GM19023 (cell line): ENCODE measurements at regions not wholly inside any gene's neighbourhood (a gene's known extent, or its start where the extent isn't known, plus 50 kb on each side); places are given as distances from the start of the nearest gene placed in this dataset.
"Not testable (repeated sequence)": the region's sequence is repeated elsewhere in the genome, so short reads cannot be mapped to it uniquely, and the experiment has no call there.

Experiments
- ATAC-seq: cut with Tn5 transposase; IDR thresholded peaks from one replicate; pipeline ENCODE4 v1.9.1; 2021; ENCODE audit warnings: mild to moderate bottlenecking, moderate library complexity; ENCODE audit not compliant: unreplicated experiment

DNA sequence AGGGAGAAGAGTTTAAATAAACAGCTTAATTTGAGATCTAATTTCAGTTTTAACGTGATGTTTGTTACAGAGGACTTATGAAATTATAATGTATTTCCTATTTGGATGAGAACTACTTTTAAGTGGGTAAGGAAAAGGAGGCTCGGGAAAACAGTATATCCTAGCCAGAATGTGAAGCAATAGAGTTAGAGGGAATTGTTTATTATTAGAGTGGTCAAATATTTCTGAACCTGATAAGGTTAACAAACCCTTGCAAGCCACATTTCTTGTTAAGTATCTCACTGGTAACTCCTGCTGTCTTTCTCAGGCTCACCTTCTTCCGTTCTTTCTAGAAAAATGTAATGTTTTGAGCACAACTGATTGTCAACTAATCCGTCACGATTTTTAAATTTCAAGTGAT, 335.1 kb upstream of the MBL2 start:
- no peak for ATAC-seq

DNA sequence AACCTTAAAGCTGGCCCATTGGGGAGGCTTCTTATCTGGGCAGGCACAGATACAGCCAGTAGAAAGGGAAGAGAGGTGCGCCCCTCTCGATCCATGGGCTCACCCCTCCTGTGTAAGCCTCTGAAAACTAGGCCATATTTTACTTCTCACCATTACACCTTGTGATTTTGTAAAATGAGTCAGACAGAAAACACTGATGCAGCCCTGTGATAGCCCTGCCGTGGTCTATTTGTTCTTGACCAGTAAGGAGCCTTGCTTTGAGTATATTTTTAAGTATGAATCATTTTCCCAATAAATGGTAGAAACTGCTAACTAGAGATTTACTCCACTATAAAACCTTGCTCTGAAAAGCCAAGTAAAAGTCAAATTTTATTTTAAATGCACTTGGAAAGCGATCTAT, 329.8 kb upstream of the MBL2 start:
- ATAC-seq: no peak

DNA sequence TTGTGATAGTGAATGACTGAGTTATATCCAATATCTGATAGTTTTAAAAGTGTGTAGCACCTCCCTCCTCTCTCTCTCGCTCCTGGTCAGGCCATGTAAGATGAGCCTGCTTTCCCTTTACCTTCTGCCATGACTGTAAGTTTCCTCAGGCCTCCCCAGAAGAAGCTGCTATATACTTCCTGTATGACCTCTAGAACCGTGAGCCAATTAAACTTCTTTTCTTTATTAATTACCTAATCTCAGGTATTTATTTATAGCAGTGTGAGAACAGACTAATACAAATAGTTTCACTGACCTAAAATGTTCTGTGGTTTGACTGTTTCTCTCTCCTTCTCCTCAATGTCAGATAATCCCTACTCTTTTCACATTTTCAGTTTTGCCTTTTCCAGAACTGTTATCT, 321.3 kb upstream of the MBL2 start:
- ATAC-seq: no peak

DNA sequence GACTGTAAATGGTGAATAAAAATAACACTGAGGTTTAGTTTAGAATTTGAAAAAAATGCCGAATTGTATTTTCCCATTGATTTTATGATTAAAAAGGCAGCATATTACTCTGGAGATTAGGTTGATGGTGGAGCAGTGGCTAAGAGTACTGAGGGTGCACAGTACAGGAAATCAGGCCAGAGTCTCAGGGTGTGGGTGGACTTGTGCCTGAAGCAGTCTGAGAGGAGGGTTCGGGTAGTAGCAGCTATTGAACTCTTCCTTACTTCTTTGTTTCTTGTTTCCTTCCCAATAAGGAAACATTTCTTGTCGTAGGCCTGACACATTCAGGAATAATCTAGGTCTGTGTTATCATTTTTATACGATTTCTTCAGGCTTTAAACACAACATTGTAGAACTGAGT, 319.0 kb upstream of the MBL2 start:
- ATAC-seq: no peak

DNA sequence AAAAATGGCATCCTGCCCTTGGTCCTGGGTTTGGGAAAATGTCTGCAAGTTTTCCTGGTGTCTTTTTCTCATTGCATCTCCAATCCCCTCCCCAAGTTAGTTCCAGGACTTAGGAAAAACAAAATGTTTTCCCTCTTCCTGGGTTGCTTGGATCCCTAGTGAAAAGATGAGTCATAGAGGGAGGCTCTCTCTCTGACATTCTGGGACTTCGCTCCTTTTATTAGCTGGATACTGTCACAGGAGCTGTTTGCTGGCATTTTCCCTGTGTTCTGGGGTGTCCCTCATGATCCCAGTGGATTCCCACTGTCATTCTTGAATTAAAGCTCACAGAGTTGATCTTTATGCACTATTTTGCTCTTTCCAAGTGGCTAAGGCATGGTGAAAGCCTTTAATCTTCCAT, 316.4 kb upstream of the MBL2 start:
- ATAC-seq: no peak

DNA sequence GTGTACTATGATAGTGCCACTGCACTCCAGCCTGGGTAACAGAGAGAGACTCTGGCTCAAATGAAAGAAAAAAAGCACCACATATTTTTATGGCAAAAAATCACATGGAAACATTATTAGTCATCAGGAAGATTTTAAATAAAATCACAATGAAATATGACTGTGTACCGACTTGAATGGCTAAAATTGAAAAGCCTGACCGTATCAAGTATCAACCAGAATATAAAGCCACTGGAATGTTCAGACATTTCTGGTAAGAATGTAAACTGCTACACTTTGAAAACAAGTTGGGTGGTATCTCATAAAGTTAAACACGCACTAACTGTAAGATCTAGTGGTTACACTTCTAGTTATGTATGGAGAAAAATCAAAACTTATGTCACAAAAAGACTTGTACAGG, 306.7 kb upstream of the MBL2 start:
- ATAC-seq: no peak

DNA sequence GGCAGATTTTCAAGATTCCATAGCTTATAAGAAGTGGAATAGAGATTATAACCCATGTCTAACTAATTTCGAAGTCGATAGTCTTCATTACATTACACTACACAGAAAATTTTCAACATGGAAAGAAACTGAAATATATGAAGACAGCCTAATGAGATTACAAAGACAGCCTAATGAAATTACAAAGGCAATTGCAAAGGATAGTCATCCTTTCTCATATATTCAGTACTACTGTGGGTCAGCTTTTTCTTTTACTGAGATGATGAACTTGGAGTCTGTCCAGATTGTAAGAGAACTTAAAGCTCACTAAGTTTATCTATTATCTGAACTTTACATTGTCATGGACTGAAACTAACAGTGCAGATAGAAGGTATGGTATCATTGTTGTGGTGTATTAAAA, 304.4 kb upstream of the MBL2 start:
- no peak for ATAC-seq

DNA sequence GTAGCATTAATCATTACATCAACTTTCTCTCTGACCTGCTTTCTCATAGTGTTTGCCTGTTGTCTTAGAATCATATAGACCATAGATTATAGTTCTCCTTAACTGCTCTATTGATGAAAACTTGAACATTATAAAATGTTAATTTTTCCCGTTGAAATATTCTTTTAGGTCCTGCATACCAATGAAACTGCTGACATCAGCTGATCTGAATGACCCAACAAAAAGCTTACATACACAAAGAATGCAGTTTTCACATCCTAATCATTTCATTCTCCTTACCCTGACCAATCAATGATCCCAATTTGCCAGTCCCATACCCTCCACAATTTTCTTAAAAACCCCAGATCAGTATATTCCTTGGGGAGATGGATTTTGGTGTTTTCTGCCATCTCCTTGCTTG, 302.9 kb upstream of the MBL2 start:
- ATAC-seq: no peak

DNA sequence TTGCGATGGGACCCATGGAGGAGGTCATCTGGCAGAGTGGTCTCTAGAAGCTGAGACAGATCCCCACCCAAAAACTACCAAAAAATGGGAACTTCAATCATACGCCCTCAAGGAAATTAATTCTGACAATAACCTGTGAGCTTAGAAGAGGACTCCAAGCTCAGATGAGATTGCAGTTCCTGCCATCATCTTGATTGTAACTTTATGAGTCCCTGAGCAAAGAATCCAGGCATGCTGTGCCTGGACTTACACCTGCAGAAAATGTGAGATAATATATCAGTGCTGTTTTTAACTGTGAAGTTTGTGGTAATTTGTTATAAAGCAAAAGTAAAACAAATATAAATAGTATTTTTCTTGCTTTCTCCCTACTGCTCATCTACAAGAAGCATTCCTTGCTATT, 299.6 kb upstream of the MBL2 start:
- ATAC-seq: no peak

DNA sequence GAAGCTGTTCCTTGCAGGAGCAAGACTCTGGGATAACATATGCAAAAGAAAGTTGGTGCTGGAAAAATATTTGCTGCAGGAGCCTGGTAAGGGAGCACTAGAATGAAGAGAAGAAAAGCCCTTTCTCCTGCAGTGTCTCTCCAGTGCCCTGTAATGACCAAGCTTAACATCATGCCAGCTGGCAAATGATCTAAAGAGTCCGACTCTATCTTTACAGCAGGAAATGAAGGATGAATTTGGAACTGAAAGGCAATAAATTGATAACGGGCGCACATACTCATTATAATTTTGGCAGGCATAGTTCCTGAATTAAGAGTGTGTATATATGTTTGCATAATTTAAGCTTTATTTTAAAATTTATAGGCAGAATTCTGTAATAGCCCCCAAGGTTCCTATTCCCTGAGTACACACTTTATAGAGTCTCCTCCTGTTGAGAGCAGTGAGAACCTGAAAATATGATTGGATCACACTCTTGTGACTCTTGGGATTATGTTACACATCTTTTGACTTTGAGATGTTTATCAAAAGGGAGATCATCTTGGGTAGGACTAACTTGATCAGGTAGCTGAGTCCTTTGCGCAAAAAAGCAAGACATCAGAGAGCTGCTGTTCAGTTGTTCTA, 299.0 kb upstream of the MBL2 start:
- ATAC-seq: no peak

DNA sequence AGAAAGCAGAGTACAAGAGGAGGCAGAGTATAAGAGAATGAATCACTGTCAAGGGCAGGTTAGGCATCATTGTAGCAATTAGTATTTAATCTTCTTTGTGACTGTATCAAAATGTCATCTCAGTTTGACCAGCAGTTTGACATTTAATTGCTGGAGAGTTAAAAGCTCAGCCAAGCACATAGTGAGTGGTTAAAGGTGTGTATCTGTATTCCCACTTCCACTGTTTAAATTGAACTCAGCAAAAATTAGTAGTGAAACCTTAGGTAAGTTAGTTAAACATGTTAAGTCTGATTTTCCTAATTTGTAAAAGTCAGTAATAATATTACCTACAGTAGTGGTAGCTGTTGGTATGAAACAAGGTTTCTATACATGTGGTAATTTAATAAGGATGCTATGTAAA, 296.4 kb upstream of the MBL2 start:
- ATAC-seq: no peak

DNA sequence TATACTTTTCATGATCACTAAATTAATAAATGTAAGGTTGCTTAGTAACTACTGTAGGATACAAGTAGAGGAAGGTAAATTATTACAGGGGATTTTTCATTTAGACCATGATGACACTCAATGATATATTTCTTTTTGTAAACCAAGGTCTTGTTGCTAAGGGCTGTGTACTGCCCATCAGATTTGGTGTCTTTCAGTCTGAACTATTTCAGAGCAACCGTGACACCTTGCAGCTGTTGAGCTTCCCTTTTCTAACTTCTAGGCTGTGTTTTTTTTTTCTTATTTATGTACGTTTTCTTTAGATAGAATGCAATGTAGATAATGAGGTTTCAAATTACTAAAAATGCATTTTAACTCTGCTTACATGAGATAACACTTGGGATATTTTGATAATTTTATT, 292.0 kb upstream of the MBL2 start:
- ATAC-seq: no peak

DNA sequence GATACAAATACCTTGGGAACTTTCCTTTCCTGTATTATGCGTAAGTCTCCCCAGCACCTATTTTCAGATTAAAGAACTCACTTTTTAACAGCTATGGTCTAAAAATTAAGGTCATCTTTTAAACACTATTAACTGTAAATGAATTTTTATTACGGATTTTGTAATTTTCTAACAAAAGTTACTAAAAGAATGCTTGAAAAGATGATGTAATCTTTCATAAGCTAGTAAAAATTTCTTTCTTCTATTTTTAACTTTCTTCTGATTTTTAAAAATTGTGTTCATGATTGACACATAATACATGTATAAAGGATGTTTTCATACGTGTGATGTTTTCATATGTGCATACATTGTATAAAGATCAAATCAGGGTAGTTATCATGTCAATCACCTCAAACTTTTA, 291.2 kb upstream of the MBL2 start:
- ATAC-seq: no peak

DNA sequence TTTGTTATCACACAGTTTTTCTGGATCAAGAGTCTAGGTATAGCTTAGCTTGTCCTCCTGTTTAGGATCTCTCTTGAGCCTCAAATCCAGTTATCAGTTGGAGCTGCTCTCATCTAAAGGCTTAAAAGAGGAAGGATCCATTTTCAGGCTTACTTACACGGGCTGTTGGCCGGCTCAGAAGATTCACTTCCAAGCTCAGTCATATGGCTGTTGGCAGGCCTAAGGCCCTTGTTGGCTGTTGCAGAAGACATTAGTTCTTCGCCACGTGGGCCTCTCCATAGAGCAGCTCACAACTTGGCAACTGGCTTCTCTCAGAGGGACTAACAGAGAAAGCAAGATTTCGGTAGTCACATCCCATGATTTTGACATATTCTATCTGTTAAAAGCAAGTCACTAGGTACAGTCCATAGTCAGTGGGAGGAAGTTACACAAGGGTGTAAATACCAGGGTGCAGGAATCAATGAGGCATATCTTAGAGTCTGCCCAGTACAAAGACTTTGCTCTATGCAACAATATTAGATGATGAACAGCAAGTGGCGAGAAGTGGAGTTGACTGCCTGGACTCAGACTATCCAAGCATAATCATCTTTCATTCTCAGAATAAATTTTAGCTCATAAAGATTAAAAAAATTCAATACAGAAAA, 280.1 kb upstream of the MBL2 start:
- no peak for ATAC-seq

DNA sequence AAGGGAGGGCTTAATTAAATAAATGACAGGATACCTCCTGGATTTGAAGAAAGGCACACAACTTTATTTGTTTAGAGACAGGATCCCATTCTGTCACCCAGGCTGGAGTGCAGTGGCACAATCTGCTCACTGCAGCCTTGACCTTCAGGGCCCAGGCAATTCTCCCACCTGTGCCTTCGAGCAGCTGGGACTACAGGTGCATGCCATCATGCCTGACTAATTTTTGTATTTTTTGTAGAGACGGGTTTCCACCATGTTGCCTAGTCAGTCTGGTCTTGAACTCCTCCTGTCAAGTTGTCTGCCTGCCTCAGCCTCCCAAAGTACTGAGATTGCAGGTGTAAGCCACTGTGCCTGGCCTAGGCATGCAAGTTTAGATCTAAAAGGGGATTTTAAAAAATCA, 272.7 kb upstream of the MBL2 start:
- no peak for ATAC-seq

DNA sequence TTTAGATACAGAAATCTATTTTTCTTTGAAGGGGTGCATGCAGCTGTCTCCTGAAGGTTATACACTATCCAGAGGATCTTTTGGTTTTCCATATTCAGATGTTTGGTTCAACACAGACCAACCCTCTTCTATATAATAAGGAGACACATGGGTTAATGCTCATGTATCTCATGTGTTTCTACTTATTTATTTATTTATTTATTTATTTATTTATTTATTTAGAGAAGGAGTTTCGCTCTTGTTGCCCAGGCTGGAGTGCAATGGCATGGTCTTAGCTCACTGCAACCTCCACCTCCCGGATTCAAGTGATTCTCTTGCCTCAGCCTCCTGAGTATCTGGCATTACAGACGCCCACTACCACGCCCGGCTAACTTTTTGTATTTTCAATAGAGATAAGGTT, 263.2 kb upstream of the MBL2 start:
- ATAC-seq: not testable (repeated sequence)

DNA sequence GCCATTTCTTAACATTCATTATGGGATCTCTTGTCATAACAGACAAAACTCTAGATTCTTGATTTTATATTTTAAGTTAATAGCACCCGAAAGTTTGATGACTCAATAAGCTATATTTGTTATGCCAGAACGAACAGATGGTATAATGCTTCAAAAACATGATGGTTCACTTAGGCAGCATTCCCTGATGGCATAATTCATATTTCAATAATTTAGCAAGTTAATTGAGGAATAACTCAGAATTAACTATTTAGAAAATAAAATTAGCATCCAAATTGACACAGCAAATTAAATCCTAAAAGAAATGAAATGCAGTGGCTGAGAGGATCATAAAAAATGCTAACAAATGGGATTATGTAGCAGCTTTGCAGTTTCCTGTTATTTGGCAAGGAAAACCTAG, 260.8 kb upstream of the MBL2 start:
- no peak for ATAC-seq

DNA sequence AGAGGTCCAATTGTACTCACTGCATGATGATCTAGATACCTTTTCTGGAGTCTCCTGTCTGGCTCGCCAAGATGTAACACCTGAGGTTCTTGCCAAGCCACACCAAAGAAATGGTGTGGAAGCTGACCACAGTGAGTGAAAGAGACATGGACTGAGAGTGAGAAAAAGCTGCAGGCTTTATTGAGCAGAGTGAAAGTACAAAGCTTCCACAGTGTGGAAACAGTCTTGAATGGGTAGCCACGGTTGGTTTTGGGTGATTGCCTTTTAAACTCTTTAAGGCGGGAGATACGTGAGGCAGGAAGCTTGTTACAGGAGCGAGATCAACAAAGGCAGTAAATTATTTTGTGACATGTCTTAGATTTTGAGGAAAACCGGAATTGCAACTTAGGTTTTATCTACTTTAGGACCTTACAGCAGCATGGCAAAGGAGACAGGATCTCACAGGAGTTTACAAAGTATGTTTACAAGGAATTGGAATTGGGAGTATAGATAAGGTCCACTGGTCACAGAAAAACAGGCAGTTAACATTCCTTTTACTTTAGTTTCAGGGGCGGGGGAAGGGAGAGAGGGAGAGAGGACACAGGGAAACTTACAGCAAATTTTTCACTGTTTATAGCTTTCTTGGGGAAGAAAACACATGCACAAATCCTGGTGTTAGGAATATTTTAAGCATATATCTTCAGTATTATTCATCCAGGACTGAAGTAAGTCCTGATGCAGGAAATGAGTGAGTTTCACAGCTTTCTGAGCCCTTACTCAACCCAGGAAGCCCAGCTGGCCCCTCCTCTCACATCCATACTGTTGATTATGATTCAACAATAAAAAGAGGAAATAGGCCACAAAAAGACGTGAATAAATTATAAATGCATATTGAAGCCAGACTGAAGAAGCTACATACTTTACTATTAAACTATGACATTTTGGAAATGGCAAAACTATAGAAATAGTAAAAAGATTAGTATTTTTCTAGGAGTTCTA, 257.6 kb upstream of the MBL2 start:
- ATAC-seq: peak; percentile 57

DNA sequence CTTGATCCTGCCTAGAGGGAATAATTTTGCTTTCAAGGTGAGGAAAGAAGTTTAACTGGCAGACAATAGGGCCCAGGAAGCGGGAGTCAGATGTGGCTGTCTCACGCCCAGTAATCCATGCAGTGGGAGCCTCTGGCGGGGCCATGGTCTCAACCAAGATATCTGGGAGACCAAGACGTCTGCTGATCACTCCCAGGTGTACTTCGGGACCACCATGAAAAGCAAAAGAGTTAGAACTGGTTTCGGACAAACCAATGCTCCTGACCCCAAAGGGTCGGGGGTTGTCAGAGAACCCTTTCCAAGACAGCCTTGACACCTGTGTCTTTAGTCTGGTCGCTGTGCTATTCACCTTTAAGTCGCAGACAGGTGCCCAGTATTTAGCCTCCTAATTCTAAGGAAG, 256.9 kb upstream of the MBL2 start:
- ATAC-seq: no peak

DNA sequence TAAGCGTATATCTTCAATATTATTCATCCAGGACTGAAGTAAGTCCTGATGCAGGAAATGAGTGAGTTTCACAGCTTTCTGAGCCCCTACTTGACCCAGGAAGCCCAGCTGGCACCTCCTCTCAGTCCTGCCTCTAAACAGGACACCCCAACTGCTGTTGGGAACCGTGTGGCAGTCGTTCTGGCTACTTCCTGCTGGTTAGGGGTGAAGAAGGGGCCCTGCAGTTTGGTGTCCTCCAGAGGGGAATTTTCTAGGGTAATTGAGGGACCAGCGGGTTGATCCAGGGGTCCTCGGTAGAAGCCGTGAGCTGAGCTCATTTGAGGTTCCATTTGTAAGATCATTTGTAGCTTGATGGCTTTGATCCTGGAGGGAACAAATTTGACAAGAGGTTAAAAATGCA, 253.2 kb upstream of the MBL2 start:
- ATAC-seq: not testable (repeated sequence)

DNA sequence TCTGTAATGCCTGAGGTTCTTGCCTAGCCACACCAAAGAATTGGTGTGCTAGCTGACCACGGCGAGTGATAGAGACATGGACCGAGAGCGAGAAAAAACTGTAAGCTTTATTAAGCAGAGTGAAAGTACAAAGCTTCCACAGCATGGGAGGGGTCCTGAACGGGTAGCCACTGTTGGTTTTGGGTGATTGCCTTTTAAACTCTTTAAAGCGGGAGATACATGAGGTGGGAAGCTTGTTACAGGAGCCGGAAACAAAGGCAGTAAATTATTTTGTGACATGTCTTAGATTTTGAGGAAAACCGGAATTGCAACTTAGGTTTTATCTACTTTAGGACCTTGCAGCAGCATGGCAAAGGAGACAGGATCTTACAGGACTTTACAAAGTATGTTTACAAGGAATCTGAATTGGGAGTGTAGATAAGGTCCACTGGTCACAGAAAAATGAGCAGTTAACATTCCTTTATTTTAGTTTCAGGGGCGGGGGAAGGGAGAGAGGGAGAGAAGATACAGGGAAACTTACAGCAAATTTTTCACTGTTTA, 252.7 kb upstream of the MBL2 start:
- ATAC-seq: no peak

DNA sequence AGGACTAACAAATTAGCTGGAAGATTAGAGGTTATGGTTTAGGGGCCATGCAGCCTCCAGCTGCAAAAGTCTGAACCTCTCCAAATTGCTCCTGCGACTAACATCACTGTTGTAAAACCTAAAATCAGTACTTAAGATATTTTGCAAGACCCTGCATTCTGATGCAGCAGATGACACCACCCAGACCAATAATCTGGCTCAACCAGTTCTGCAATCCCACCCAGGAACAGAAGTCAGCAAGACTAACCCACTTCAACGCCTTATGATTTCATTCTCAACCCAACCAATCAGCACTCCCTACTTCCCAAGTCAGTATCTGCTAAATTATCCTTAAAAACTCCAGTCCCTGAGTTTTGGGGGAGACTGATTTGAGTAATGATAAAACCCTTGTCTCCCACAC, 250.8 kb upstream of the MBL2 start:
- no peak for ATAC-seq
